ENCODE measurements at regions not wholly inside any gene's neighbourhood (a gene's known extent, or its start where the extent isn't known, plus 50 kb on each side); places are given as distances from the start of the nearest gene placed in this dataset.

- Histone ChIP-seq H3K27me3 (ENCODE audit: control insufficient read depth, low read length) (no peaks in the 10 kb centered on the region), H3K27ac (ENCODE audit: low read depth, low read length) (no peak overlapping the region), H3K79me2 (ENCODE audit: control insufficient read depth, low read length) (no peaks in the 10 kb centered on the region), H3K9me3 (ENCODE audit: control insufficient read depth, insufficient read depth, low read length) (no peaks in the 10 kb centered on the region), H3K4me3 (ENCODE audit: low read length) (no peak overlapping the region), H3K4me2 (ENCODE audit: low read length) (no peak overlapping the region), H3K9me2 (replicated peaks; ENCODE audit: control insufficient read depth, low read length) (no peaks in the 10 kb centered on the region), H3K4me1 (ENCODE audit: control insufficient read depth, low read length) (no peaks in the 10 kb centered on the region), H4K20me1 (ENCODE audit: control insufficient read depth, insufficient read depth, low read depth, low read length) (no peaks in the 10 kb centered on the region), H3F3A (ENCODE audit: control insufficient read depth, insufficient read depth) (no peaks in the 10 kb centered on the region), H3K36me3 (ENCODE audit: control insufficient read depth, low read length) (no peaks in the 10 kb centered on the region)
- TF ChIP-seq EZH2phosphoT487 (IDR thresholded peaks at IDR 0.05; ENCODE audit: borderline replicate concordance, low read length) (no peak), CTCF (IDR thresholded peaks at IDR 0.05; ENCODE audit: low read depth, low read length, poor library complexity, severe bottlenecking) (no peak)
These were observed 70.0 kb upstream of the KLF4 start for GRCh38 chr9:107559494-107560086.

- H3K4me2 ChIP-seq (ENCODE audit: low read length): no peak overlapping the region
- no peaks in the 10 kb centered on the region for H3K79me2 ChIP-seq (ENCODE audit: control insufficient read depth, low read length)
- H3K9me2 ChIP-seq (replicated peaks; ENCODE audit: control insufficient read depth, low read length): no peaks in the 10 kb centered on the region
- H3F3A ChIP-seq (ENCODE audit: control insufficient read depth, insufficient read depth): no peaks in the 10 kb centered on the region
- no peak overlapping the region for H3K27ac ChIP-seq (ENCODE audit: low read depth, low read length)
- H3K4me1 ChIP-seq (ENCODE audit: control insufficient read depth, low read length): no peaks in the 10 kb centered on the region
- no peaks in the 10 kb centered on the region for H3K27me3 ChIP-seq (ENCODE audit: control insufficient read depth, low read length)
- no peaks in the 10 kb centered on the region for H4K20me1 ChIP-seq (ENCODE audit: control insufficient read depth, insufficient read depth, low read depth, low read length)
- TF ChIP-seq CTCF (IDR thresholded peaks at IDR 0.05; ENCODE audit: low read depth, low read length, poor library complexity, severe bottlenecking) (no peak), EZH2phosphoT487 (IDR thresholded peaks at IDR 0.05; ENCODE audit: borderline replicate concordance, low read length) (no peak)
- no peaks in the 10 kb centered on the region for H3K9me3 ChIP-seq (ENCODE audit: control insufficient read depth, insufficient read depth, low read length)
- no peaks in the 10 kb centered on the region for H3K36me3 ChIP-seq (ENCODE audit: control insufficient read depth, low read length)
- H3K4me3 ChIP-seq (ENCODE audit: low read length): no peak overlapping the region
These were observed 67.8 kb upstream of the KLF4 start for GRCh38 chr9:107557236-107557990.

- no peak for TF ChIP-seq EZH2phosphoT487 (IDR thresholded peaks at IDR 0.05; ENCODE audit: borderline replicate concordance, low read length)
- TF ChIP-seq CTCF (IDR thresholded peaks at IDR 0.05; ENCODE audit: low read depth, low read length, poor library complexity, severe bottlenecking): no peak
- H3K27me3 ChIP-seq (ENCODE audit: control insufficient read depth, low read length): no peaks in the 10 kb centered on the region
These were observed 65.1 kb upstream of the KLF4 start for GRCh38 chr9:107554636-107555035.

More at GRCh38 chr9:107554636-107555035, 65.1 kb upstream of the KLF4 start:
- Histone ChIP-seq H3K36me3 (ENCODE audit: control insufficient read depth, low read length) (no peaks in the 10 kb centered on the region), H3K27ac (ENCODE audit: low read depth, low read length) (no peak overlapping the region), H3K9me2 (replicated peaks; ENCODE audit: control insufficient read depth, low read length) (no peaks in the 10 kb centered on the region), H3K4me2 (ENCODE audit: low read length) (no peak overlapping the region), H3K79me2 (ENCODE audit: control insufficient read depth, low read length) (no peaks in the 10 kb centered on the region), H4K20me1 (ENCODE audit: control insufficient read depth, insufficient read depth, low read depth, low read length) (no peaks in the 10 kb centered on the region), H3F3A (ENCODE audit: control insufficient read depth, insufficient read depth) (no peaks in the 10 kb centered on the region), H3K4me1 (ENCODE audit: control insufficient read depth, low read length) (no peaks in the 10 kb centered on the region), H3K4me3 (ENCODE audit: low read length) (no peak overlapping the region), H3K9me3 (ENCODE audit: control insufficient read depth, insufficient read depth, low read length) (no peaks in the 10 kb centered on the region)
